Ammon's horn (tissue), 1 donor: ENCODE measurements at regions not wholly inside any gene's neighbourhood (a gene's known extent, or its start where the extent isn't known, plus 50 kb on each side); places are given as distances from the start of the nearest gene placed in this dataset.

ENCODE experiments used
- DNase-seq: peaks from one replicate; pipeline ENCODE4 v3.0.0-alpha.2; 2016; ENCODE audit warnings: low spot score

DNA sequence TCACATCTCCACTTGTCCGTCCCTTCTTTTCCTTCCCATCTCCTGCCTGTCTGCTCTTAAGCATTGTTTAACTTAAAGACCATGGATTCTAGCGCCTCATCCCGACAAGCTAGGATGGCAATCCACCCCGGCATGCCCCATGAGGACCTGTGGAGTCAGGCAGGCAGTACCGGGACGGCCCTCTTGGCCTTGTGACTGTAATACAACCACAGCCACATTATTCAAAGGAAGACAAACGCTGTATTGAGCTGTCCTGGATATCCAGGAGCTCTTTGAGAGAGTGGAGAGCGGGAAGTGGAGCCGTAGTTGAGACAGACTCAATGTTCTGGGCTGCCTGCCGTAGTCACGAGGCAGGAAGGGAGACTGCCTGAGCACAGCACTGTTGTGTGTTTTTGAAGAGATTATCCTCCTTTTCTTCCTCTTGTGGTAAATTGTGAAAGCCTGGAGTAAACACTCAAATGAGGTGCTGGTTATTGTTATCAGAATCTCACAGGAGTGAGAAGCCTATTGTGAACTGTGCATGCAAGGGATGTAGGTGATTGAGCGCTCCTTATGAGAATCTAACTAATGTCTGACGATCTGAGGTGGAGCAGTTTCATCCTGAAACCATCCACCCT is 929.8 kb upstream of the CNTNAP5 start:
- DNase-seq = peak; percentile 31

DNA sequence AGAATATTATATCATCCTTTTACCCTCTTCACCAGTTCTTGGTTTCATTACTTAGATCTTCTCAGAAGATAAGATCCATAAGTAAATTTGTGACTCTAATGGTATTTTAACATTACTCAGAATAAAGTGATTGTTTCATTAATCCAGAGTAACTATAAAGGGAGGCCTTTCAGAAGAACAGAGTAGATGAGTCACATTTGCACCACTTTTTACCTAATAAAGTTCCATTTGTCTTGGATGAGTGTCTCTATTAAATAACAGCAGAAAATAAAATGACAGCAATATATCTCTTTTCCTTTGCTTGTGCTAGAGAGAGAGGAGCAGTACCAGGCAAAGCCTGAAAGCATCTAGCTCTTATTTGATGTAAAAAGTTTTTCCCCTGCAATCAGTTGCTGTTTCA is 926.5 kb upstream of the CNTNAP5 start:
- no peak for DNase-seq

DNA sequence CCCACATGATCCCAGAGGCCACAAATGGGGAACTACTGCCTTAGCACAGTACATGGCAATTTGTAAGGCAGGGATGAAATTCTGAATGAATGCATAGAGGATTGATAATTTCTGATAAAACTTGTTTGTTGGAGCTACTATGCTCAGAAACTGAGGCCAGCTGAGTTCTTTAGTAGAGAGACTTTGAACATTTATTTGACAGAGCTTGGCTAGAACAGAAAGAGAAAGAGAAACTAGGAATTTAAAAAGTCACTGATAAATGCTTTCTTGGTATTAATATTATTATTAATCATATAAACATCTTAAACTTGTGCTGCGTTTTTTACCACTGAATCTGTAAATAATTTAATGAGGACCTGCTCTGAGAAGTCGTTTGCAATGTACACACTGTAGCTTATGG is 923.7 kb upstream of the CNTNAP5 start:
- DNase-seq = no peak

DNA sequence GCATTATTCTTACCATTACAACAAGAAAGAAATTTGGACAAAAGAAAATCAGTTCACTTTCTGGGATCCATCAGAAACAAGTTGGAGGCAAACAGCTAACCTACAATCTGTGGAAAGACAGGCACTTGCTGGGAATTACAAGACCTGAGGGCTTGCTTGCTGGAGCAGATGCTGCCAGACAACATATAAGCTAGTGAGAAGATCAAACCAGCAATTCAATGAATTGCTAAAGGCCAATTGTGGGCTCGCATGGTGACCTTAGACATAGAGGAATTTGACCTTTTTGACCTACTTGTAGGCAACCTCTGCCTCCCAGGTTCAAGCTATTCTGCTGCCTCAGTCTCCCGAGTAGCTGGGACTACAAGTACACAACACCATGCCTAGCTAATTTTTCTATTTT is 921.2 kb upstream of the CNTNAP5 start:
- no peak for DNase-seq

DNA sequence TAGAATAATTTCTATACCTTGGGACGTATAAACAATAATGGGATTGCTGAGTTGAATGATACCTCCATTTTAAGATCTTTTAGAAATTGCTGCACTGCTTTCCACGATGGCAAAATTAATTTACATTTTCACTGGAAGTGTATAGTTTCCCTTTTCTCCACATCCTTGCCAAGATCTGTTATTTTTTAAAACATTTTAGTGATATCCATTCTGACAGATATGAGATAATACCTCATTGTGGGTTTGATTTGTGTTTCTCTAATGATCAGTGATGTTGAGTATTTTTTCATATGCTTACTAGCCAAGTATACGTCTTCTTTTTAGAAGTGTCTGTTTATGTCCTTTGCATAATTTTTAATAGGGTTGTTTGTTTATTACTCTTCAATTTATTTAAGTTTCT is 908.5 kb upstream of the CNTNAP5 start:
- DNase-seq = no peak

DNA sequence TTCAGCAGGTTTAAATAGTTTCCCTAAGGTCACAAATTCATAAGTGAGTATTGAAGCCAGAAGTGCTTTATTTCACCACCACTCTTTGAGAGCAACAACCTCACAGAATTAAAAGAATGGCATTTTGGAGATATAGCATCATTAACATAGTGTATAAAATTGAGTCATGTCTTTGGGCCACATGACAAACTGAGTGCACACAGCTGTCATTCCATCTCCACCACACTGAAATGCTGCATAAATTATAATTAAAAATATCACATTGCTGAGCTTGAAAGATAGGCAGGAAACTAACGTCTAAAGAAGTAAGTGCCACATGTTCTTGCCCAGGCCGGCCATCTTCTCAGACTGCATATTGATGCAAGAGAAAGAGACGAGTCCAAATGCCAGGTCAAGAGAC is 897.9 kb upstream of the CNTNAP5 start:
- no peak for DNase-seq

DNA sequence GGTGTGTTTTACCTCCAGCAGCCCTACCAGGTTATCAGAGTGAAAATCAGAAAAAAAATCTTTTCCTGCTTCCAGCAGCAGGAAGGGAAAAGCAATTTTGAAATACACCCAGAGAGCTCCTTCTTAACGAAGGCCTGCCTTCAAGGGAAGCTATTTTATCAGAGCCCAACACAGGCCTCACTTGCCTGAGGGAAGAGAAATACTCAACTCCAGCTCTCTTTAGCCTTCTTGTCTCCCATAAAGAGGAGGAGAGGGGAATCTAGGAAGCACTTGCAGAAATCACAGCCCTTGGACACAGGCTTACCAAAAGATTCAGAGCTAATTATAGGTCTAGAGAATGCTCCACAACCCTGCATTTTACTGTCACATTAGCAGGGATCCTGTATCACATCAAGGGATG is 896.1 kb upstream of the CNTNAP5 start:
- no peak for DNase-seq

DNA sequence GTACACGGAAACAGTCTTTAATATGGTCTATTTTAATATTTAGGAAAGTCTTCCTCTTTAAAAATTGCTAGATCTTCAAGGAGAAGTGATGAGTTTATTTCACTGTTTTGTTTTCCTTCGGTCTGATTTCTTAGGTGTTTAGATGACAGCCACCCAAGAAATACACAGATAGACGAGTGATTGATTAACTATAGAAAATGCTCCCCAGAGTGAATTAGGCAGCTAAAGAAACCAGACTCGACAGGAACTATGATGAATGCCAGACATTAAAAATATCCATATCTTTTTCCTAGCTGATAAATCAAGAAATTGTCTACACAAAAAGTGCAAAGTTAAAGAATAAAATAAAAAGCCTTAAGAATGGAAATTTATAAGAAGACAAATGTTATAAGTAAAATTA is 888.7 kb upstream of the CNTNAP5 start:
- no peak for DNase-seq

DNA sequence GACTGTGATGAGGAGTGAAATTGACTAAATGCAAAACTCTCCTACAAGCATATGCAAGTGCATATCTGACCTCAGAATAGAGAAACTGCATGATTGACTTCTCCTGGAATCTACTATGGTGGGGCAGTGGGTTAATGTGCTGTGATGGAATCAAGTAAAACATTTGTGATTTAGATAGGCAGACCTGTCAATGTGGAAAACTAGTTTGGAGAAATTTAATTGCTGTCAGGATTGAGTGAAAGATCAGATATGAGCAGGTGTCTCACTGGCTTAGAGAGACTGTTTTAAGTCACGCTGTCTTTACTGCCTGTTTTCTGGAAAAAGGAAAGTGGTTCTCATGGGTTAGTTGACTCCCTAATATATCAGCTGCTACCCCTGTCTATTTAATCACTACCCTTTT is 881.0 kb upstream of the CNTNAP5 start:
- no peak for DNase-seq

DNA sequence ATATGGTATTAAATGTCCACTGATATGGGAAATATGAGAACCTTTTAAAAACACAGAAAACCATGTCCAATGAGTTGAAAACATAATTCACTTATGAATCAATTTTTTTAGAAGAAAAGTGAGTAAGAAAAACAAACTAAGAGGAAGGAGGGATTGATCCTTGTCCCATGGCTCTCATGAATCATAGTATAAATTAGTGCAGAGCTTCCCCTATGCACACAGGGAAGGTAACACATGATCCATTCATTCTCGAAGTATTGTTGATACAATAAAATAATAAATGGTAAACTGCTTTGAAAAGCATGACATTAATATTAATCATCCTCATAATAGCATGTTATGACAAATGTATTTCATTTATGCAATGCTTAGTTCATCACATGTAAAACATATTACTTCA is 872.0 kb upstream of the CNTNAP5 start:
- no peak for DNase-seq

DNA sequence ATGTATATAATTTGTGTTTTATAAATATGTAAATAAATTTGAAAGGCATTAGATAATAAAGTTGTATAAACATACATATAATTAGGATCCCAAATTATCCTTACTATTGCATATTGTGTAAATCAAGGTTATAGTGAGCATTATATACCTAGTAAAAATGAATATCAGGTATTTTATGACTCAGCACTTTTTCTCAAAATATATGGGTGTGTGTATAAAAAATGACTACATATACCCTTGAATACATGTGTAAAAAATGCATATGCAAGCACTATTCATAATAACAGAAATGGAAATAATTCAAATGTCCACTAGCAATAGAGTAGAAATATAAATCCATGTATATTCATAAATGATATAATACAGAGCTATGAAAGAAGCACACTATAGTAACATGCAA is 870.9 kb upstream of the CNTNAP5 start:
- no peak for DNase-seq

DNA sequence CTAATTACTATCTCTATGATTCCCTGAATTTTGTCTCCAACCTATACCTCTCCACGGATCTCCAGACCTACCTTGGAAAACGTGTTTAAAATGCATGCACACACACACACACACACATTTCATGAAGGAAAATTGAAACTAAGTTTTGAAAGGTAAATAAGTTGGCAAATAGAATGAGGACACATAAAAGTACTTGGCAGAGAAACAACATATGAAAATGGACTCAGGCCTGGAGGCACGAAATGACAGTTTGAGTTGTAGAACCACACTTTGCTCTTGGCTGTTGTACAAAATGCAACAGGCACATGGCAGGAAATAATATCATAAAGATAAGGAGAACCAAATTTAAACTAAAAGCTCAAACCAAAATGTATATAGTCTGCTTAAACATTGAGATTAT is 868.1 kb upstream of the CNTNAP5 start:
- no peak for DNase-seq

DNA sequence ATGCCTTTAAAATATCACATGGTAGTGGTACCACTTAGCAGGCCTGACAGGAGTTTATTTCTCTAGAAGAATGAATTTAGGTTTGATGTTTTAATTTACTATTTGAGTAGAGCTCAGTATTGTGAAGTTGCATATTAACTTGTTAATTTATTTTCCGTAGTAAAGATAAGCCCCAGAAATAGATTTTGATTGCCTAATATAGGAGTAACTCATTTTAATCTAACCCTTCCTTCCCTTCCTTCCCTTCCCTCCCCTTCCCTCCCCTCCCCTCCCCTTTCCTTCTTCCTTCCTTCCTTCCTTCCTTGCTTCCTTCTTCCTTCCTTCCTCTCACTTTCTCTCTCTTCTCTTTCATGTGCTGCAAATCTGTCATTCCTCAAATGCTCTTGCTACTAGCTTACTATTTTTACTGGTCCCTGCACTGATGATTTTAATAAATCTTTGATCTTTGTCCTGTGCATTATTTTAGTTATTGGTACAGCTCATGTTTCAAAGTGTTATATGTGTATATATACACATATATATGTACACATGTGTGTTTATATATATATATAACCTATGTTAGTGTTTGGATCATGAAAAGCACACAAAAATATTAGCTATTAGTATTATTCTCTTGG is 862.6 kb upstream of the CNTNAP5 start:
- DNase-seq = no peak

DNA sequence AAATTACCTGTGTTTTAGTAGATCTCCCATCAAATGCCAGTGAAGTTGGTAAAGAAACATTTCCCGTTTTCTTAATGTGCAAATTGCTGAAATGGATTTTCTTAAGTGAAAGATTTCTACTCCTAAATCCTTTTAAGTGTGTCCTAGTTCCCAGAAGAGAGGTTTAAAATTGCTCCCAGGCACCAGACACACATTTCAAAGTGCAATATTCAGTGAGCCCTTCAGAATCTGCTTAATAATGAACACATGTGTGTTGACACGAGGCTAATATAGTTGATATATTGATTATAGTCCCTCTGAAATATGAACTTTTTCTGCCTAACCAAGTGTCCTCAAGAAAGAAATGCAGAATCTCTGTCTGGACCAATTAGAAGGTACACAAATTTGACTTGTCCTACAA is 861.7 kb upstream of the CNTNAP5 start:
- DNase-seq = no peak

DNA sequence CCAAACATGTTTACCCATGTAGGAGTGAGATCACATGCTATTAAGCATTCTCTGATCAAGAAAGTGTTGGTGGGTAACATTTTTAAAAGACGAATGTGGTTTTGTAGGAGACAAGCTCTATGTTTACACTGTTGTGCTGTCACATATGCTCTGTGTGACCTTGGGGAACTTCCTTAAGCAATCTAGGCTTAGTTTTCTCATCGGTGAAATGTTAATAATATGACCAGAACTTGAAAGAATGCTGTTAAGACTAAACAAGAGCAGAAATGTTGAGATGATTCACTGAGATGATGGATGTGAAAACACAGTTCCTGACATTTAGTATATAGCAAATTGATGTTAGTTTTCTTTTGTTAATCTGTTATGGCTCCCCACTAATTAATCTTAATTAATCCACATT is 860.9 kb upstream of the CNTNAP5 start:
- no peak for DNase-seq

DNA sequence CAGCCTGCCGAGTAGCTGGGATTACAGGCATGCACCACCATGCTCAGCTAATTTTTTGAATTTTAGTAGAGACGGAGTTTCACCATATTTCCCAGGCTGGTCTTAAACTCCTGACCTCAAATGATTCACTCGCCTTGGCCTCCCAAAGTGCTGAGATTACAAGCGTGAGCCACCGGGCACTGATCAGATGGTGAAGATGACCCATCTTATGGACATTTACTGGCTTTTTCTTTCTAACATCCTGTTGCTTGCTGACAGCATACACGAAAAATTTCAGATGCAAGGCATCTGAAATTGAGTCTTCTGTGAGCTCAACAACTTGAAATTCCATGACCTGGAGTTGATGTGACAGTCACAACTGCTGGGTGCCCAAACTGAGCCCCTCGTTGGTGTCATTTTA is 859.5 kb upstream of the CNTNAP5 start:
- DNase-seq = no peak

DNA sequence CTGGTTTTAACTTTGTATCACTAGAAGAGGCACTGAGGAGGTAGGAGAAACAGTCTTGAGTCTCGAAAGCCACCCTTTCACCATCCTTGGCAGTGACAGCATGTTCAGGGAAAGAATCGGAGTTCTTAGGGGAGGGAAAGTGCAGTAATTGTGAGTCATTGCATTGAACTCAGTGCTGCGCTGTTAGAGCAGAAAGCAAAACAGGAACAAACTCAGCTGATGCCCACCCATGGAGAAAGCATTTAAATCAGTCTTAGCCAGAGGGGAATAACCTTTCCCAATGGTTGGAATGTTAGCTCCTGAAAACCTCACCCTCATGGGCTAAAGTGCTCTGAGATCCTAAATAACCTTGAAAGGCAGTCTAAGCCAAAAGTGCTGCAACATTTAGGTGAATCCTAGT is 845.6 kb upstream of the CNTNAP5 start:
- DNase-seq = no peak

DNA sequence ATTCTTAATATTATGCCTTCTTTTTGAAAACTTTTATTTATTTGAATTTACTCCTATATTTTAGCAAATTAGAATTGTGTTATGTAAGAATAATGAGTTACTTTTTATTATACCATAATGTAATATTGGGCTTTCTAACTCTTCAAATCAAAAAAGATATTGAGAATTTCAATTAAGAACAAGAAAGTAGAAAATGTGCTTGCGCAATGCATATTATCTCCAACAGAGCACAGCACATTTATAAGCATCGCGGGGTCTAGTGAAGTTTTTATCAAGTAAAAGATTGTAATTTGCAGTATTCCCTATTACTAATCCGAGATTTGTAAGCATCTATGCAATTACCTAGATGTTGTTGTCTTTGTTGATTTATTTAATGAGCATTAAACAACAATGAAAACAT is 829.1 kb upstream of the CNTNAP5 start:
- no peak for DNase-seq

DNA sequence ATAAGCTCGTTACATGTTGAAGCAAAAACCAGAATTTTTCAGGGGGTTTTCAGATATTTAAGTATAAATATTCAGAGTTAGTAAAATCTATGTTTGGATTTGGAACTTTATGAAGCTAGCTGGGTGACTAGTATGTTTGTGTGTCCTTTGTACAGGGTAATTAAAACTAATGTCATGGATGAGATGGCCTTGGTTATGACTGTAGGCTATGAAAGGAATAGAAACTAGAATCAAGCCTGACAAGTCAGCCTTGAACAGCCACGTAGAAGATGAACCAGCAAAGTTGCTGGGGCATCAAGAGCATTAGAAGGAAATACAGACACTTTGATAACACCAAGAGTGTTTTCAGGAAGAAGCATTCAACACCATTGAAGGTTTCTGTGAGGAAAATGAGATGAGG is 825.1 kb upstream of the CNTNAP5 start:
- no peak for DNase-seq

DNA sequence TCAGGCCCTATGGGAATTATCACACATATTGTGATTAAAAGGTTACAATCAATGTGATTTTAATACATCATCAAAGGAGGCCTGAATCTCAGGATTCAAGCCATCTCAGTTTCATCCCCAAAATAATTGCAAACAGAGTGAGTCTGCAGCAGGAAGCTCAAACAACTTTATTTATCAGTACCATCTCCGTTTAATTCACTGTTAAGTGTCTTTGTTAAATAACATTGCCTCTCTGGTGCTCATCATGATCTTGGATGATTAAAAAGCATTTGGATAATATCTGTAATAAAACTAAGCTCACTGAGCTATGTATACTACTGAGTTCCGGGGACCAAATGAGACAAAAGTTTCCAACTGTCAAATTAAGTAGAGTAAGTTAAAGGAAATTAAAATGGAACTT is 817.8 kb upstream of the CNTNAP5 start:
- no peak for DNase-seq

DNA sequence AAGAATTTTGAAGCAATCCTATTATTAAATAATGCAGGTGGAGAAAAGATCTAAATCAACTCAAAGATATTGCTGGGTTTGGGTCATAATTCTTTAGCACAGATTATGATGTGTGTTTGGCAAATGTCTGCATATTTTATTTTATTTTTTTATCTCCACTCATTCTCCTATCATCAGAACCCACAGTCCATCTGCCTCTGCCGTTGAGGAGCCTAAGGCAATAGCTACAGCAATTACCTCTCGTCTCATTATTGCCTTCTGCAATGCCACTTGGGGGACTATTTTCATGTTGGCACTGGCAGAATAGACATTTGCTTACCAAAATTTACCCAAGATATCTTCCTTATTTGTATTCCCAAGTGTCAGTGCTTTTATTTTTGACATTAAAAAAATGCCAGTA is 815.9 kb upstream of the CNTNAP5 start:
- no peak for DNase-seq

DNA sequence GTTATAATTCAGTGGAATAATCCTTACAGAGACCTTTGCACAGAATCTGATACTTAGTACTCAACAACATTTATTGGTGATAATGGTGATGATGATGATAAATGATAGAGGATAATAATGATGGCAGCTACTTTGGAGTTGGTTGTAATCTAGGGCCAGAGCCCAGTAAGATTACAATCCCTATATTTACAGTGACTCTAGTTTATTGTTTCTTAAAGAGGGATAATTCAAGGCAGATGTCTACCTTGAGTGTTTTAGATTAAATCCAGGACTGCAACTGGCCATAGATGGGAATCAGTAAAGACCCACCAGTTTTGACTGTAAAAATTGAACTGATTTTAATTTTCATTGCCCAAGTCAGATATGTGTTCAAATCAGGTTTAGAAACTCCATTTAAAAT is 813.9 kb upstream of the CNTNAP5 start:
- no peak for DNase-seq

DNA sequence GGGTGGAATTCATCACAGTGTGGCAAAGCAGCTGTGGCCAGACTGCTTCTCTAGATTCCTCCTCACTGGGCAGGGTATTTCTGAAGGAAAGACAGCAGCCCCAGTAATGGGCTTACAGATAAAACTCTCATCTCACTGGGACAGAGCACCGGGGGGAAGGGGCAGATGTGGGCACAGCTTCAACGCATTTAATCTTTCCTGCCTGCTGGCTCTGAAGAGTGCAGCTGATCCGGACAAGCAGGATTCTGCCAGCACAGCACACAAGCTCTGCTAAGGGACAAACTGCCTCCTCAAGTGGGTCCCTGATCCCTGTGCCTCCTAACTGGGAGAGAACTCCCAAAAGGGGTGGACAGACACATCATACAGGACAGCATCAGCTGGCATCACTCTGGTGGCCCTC is 779.9 kb upstream of the CNTNAP5 start:
- no peak for DNase-seq

DNA sequence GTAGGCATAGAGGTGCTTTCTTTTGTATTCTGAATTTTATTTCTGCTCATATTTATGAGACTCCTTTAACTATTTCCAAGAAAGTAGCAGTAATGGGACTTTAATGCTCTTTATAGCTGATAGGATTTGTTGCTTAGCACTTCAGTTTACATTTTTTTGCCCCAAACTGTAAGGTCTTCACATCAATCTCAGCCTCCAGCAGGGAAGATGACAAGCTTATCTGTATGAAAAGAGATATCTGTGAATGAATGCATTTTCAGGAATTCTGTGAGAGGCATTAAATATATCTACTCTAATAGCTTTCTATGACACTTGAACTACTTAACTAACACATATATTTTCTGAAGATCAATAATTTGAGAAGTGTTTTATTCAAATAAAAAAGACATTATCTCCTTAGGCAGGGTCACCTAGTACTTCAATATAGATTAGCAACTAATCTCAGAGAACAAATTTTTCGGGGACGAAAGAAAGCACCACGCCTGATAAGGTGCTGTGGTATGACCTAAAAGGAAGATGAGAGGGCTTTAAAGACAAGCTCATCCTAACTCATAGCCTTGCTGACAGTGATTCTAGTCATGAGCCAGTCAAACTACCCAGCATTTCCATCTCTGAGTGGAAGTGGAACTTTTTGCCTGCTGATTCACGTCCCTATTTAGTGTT is 766.1 kb upstream of the CNTNAP5 start:
- DNase-seq = no peak
